ENCODE measurements at regions not wholly inside any gene's neighbourhood (a gene's known extent, or its start where the extent isn't known, plus 50 kb on each side); places are given as distances from the start of the nearest gene placed in this dataset.

GRCh38 chr9:20043461-20043860 lies 254.6 kb upstream of the SLC24A2 start (continued):
- TF ChIP-seq, protein P1, sequence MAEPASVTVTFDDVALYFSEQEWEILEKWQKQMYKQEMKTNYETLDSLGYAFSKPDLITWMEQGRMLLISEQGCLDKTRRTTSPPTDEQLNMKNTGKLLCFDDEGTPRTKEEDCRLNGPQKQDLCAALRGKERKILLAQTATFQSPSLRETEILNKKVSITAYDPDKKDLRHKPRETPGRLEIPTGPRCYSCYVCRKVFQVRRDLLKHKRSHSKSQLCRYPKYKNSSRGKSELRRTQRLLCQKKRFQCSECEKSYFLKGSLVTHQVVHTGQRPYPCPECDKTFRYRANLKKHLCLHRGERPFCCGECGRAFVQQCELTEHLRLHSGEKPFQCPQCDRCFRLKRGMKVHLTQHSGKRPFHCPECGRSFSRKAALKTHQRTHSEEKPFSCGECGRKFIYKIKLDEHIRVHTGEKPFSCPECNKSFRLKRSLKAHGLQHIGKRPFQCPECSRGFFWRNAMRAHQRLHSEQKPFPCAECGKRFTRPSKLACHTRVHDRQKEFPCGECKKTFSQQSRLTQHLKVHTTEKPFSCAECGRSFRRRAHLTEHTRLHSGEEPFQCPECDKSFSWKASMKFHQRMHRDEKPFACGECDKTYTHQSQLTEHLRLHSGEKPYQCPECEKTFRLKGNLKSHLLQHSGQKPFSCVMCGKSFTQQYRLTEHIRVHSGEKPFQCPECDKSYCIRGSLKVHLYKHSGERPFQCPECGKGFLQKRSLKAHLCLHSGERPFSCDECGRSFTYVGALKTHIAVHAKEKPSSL (CRISPR knock-in tag; conservative IDR thresholded peaks at IDR 0.05), result no peak

DNA sequence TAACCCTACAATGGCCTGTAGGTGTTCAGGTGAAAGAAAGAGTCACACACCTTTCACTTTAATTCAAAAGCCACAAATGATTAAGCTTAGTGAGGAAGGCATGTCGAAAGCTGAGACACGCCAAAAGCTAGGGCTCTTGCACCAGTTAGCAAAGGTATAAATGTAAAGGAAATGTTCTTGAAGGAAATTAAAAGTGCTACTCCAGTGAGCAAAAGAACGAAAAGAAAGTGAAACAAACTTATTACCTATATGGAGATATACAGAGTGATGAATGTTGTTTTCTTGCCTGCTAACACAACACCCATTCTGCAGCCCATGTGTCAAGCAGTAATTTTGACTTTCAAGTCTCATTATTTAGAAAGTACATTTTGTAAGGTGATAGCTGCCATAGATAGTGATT lies 254.2 kb upstream of the SLC24A2 start:
- Mint-ChIP-seq H3K4me1 (peaks cover 56% of the 10 kb centered on the region), H3K9me3 (no peaks in the 10 kb centered on the region), H3K36me3 (no peaks in the 10 kb centered on the region), H3K4me3 (no peak overlapping the region), H3K27me3 (ENCODE audit: low read depth) (peaks cover 10% of the 10 kb centered on the region), H3K27ac (no peak overlapping the region)
- DNase-seq (ENCODE audit: low spot score), result no peak
- ChIA-PET CTCF (no interaction called here), POLR2A (no interaction called here)
- TF ChIP-seq USF2 (CRISPR knock-in tag; IDR thresholded peaks at IDR 0.05) (no peak), ZNF416 (CRISPR knock-in tag; IDR thresholded peaks at IDR 0.05) (no peak), ZNF532 (CRISPR knock-in tag; IDR thresholded peaks at IDR 0.05; ENCODE audit: borderline replicate concordance) (no peak), ZNF121 (CRISPR knock-in tag; IDR thresholded peaks at IDR 0.05) (no peak), FOXP4 (CRISPR knock-in tag; IDR thresholded peaks at IDR 0.05) (no peak), NFYB (CRISPR knock-in tag; conservative IDR thresholded peaks at IDR 0.05; ENCODE audit: low read depth) (no peak), CREM (CRISPR knock-in tag; IDR thresholded peaks at IDR 0.05) (no peak)
- TF ChIP-seq, protein P2, sequence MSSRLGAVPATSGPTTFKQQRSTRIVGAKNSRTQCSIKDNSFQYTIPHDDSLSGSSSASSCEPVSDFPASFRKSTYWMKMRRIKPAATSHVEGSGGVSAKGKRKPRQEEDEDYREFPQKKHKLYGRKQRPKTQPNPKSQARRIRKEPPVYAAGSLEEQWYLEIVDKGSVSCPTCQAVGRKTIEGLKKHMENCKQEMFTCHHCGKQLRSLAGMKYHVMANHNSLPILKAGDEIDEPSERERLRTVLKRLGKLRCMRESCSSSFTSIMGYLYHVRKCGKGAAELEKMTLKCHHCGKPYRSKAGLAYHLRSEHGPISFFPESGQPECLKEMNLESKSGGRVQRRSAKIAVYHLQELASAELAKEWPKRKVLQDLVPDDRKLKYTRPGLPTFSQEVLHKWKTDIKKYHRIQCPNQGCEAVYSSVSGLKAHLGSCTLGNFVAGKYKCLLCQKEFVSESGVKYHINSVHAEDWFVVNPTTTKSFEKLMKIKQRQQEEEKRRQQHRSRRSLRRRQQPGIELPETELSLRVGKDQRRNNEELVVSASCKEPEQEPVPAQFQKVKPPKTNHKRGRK (CRISPR knock-in tag; IDR thresholded peaks at IDR 0.05; ENCODE audit: borderline replicate concordance), result no peak
- ATAC-seq, result no peak

- peaks cover 10% of the 10 kb centered on the region for H3K27me3 Mint-ChIP-seq (ENCODE audit: low read depth)
- H3K9me3 Mint-ChIP-seq, result no peaks in the 10 kb centered on the region
- no peak overlapping the region for H3K27ac Mint-ChIP-seq
- ATAC-seq (no peak), DNase-seq (ENCODE audit: low spot score) (no peak)
- ChIA-PET CTCF (no interaction called here), POLR2A (no interaction called here)
- H3K4me1 Mint-ChIP-seq, result peaks cover 57% of the 10 kb centered on the region
- H3K36me3 Mint-ChIP-seq, result no peaks in the 10 kb centered on the region
- H3K4me3 Mint-ChIP-seq, result no peak overlapping the region
- no peak for TF ChIP-seq ZNF671 (CRISPR knock-in tag; IDR thresholded peaks at IDR 0.05)
- TF ChIP-seq, protein P3, sequence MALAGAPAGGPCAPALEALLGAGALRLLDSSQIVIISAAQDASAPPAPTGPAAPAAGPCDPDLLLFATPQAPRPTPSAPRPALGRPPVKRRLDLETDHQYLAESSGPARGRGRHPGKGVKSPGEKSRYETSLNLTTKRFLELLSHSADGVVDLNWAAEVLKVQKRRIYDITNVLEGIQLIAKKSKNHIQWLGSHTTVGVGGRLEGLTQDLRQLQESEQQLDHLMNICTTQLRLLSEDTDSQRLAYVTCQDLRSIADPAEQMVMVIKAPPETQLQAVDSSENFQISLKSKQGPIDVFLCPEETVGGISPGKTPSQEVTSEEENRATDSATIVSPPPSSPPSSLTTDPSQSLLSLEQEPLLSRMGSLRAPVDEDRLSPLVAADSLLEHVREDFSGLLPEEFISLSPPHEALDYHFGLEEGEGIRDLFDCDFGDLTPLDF (CRISPR knock-in tag; IDR thresholded peaks at IDR 0.05), result no peak
- no peak for TF ChIP-seq HMGA2 (CRISPR knock-in tag; IDR thresholded peaks at IDR 0.05)
- TF ChIP-seq, protein P4, sequence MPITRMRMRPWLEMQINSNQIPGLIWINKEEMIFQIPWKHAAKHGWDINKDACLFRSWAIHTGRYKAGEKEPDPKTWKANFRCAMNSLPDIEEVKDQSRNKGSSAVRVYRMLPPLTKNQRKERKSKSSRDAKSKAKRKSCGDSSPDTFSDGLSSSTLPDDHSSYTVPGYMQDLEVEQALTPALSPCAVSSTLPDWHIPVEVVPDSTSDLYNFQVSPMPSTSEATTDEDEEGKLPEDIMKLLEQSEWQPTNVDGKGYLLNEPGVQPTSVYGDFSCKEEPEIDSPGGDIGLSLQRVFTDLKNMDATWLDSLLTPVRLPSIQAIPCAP (CRISPR knock-in tag; IDR thresholded peaks at IDR 0.05), result no peak
- TF ChIP-seq CBFB (CRISPR knock-in tag; IDR thresholded peaks at IDR 0.05; ENCODE audit: low read depth), result no peak
- no peak for TF ChIP-seq NR1H2 (CRISPR knock-in tag; IDR thresholded peaks at IDR 0.05)
- TF ChIP-seq, protein P5, sequence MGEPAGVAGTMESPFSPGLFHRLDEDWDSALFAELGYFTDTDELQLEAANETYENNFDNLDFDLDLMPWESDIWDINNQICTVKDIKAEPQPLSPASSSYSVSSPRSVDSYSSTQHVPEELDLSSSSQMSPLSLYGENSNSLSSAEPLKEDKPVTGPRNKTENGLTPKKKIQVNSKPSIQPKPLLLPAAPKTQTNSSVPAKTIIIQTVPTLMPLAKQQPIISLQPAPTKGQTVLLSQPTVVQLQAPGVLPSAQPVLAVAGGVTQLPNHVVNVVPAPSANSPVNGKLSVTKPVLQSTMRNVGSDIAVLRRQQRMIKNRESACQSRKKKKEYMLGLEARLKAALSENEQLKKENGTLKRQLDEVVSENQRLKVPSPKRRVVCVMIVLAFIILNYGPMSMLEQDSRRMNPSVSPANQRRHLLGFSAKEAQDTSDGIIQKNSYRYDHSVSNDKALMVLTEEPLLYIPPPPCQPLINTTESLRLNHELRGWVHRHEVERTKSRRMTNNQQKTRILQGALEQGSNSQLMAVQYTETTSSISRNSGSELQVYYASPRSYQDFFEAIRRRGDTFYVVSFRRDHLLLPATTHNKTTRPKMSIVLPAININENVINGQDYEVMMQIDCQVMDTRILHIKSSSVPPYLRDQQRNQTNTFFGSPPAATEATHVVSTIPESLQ (CRISPR knock-in tag; IDR thresholded peaks at IDR 0.05), result no peak
- TF ChIP-seq TCF7 (CRISPR knock-in tag; IDR thresholded peaks at IDR 0.05; ENCODE audit: low read depth), result no peak
- TF ChIP-seq ATF1 (CRISPR knock-in tag; IDR thresholded peaks at IDR 0.05), result no peak
- no peak for TF ChIP-seq SMAD4 (CRISPR knock-in tag; IDR thresholded peaks at IDR 0.05)
Measured at GRCh38 chr9:20042128-20042711, 253.4 kb upstream of the SLC24A2 start.
